Osteoblast (primary cell): ENCODE measurements at regions not wholly inside any gene's neighbourhood (a gene's known extent, or its start where the extent isn't known, plus 50 kb on each side); places are given as distances from the start of the nearest gene placed in this dataset.

Experiments used
- DNase-seq: peaks from one replicate; pipeline ENCODE4 v3.0.0; 2011; ENCODE audit warnings: low spot score, mixed read lengths; ENCODE audit not compliant: insufficient read length; ENCODE audit errors: missing footprints
- H2AFZ ChIP-seq: 2 replicates; pipeline ENCODE4 v1.6.0; 2011; ENCODE audit warnings: mild to moderate bottlenecking, low read length
- H3K27ac ChIP-seq: 2 replicates; pipeline ENCODE4 v1.5.1; 2011; ENCODE audit warnings: mild to moderate bottlenecking, low read depth, low read length, moderate library complexity
- H3K27me3 ChIP-seq: 2 replicates; pipeline ENCODE4 v1.6.0; 2012; ENCODE audit warnings: mild to moderate bottlenecking, control low read depth, inconsistent platforms, low read length, moderate library complexity; ENCODE audit not compliant: insufficient read depth
- H3K36me3 ChIP-seq: 2 replicates; pipeline ENCODE4 v1.5.1; 2011; ENCODE audit warnings: mild to moderate bottlenecking, low read length, control low read depth, moderate library complexity; ENCODE audit not compliant: insufficient read depth
- H3K4me1 ChIP-seq: 2 replicates; pipeline ENCODE4 v1.5.1; 2011; ENCODE audit warnings: mild to moderate bottlenecking, low read length, control low read depth, moderate library complexity; ENCODE audit not compliant: insufficient read depth
- H3K4me2 ChIP-seq: 2 replicates; pipeline ENCODE4 v1.6.0; 2011; ENCODE audit warnings: mild to moderate bottlenecking, low read length; ENCODE audit not compliant: insufficient read depth
- H3K4me3 ChIP-seq: fragments of 200-600 bp; sonication (generic); 3 replicates; pipeline ENCODE4 v1.5.1; 2012; ENCODE audit warnings: mild to moderate bottlenecking, low read length, inconsistent platforms; ENCODE audit not compliant: insufficient read depth
- H3K79me2 ChIP-seq: 2 replicates; pipeline ENCODE4 v1.6.0; 2012; ENCODE audit warnings: mild to moderate bottlenecking, low read length, control low read depth, inconsistent platforms; ENCODE audit not compliant: insufficient read depth
- H3K9me3 ChIP-seq: 2 replicates; pipeline ENCODE4 v1.5.1; 2011; ENCODE audit warnings: low read depth, low read length, control low read depth
- H4K20me1 ChIP-seq: 2 replicates; pipeline ENCODE4 v1.6.0; 2012; ENCODE audit warnings: mild to moderate bottlenecking, low read length, control low read depth; ENCODE audit not compliant: insufficient read depth
- TF ChIP-seq, protein P1 (sequence below): IDR thresholded peaks from 2 replicates; pipeline ENCODE4 v1.5.1; 2011; ENCODE audit warnings: mild to moderate bottlenecking, low read depth, low read length, moderate library complexity; ENCODE audit errors: extremely low read depth

GRCh38 chr5:21644032-21644431, 1209.1 kb downstream of the CDH12 start:
- no peak overlapping the region for H3K4me2 ChIP-seq
- no peaks in the 10 kb centered on the region for H3K27me3 ChIP-seq
- no peak for DNase-seq
- no peak overlapping the region for H2AFZ ChIP-seq
- no peaks in the 10 kb centered on the region for H4K20me1 ChIP-seq
- no peaks in the 10 kb centered on the region for H3K79me2 ChIP-seq
- no peaks in the 10 kb centered on the region for H3K9me3 ChIP-seq
- H3K36me3 ChIP-seq, result no peaks in the 10 kb centered on the region
- TF ChIP-seq, protein P1, sequence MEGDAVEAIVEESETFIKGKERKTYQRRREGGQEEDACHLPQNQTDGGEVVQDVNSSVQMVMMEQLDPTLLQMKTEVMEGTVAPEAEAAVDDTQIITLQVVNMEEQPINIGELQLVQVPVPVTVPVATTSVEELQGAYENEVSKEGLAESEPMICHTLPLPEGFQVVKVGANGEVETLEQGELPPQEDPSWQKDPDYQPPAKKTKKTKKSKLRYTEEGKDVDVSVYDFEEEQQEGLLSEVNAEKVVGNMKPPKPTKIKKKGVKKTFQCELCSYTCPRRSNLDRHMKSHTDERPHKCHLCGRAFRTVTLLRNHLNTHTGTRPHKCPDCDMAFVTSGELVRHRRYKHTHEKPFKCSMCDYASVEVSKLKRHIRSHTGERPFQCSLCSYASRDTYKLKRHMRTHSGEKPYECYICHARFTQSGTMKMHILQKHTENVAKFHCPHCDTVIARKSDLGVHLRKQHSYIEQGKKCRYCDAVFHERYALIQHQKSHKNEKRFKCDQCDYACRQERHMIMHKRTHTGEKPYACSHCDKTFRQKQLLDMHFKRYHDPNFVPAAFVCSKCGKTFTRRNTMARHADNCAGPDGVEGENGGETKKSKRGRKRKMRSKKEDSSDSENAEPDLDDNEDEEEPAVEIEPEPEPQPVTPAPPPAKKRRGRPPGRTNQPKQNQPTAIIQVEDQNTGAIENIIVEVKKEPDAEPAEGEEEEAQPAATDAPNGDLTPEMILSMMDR, result no peak
- no peaks in the 10 kb centered on the region for H3K4me1 ChIP-seq
- H3K4me3 ChIP-seq, result no peak overlapping the region
- H3K27ac ChIP-seq, result no peak overlapping the region

GRCh38 chr5:21642312-21642711, 1210.8 kb downstream of the CDH12 start:
- no peak overlapping the region for H3K4me3 ChIP-seq
- DNase-seq, result no peak
- H3K27me3 ChIP-seq, result no peaks in the 10 kb centered on the region
- H3K4me1 ChIP-seq, result no peaks in the 10 kb centered on the region
- no peak overlapping the region for H2AFZ ChIP-seq
- no peak overlapping the region for H3K4me2 ChIP-seq
- no peaks in the 10 kb centered on the region for H3K79me2 ChIP-seq
- no peaks in the 10 kb centered on the region for H3K9me3 ChIP-seq
- TF ChIP-seq, protein P1, result no peak
- H3K27ac ChIP-seq, result no peak overlapping the region
- H3K36me3 ChIP-seq, result no peaks in the 10 kb centered on the region
- no peaks in the 10 kb centered on the region for H4K20me1 ChIP-seq

DNA sequence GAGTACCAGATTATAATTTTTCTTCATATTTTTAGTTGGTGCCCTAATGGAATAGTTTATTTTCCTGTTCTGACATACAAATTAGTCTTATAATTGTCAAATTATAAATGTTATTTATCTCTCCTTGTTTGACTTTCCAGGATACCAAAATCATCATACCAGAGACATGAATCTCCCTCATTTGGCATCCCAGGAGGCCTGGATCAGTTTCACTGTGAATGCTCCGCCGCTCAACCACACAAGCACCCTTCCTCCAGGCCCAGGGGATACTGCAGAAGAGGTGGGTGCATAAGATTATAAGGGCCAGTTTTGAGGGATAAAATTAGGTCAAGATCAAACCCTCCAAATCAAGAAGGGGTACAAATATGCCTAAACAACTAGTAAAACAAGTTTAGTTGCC, 1229.3 kb downstream of the CDH12 start:
- DNase-seq, result no peak
- TF ChIP-seq, protein P1, result no peak
- Histone ChIP-seq H3K4me1 (no peaks in the 10 kb centered on the region), H2AFZ (no peak overlapping the region), H3K4me2 (no peak overlapping the region), H3K79me2 (no peaks in the 10 kb centered on the region), H4K20me1 (no peaks in the 10 kb centered on the region), H3K9me3 (no peaks in the 10 kb centered on the region), H3K36me3 (no peaks in the 10 kb centered on the region), H3K4me3 (no peak overlapping the region), H3K27me3 (no peaks in the 10 kb centered on the region), H3K27ac (no peak overlapping the region)

- Histone ChIP-seq H3K27me3 (no peaks in the 10 kb centered on the region), H2AFZ (no peak overlapping the region), H4K20me1 (no peaks in the 10 kb centered on the region), H3K9me3 (no peaks in the 10 kb centered on the region), H3K79me2 (no peaks in the 10 kb centered on the region), H3K4me1 (no peaks in the 10 kb centered on the region), H3K4me3 (no peak overlapping the region), H3K4me2 (no peak overlapping the region), H3K36me3 (no peaks in the 10 kb centered on the region), H3K27ac (no peak overlapping the region)
- DNase-seq, result no peak
- TF ChIP-seq, protein P1, result no peak
Measured at GRCh38 chr5:21615195-21615765, 1237.9 kb downstream of the CDH12 start.
